Trophoblast cell (in vitro differentiated cells and primary cell): ENCODE measurements at regions not wholly inside any gene's neighbourhood (a gene's known extent, or its start where the extent isn't known, plus 50 kb on each side); places are given as distances from the start of the nearest gene placed in this dataset.
"Not testable (repeated sequence)": the region's sequence is repeated elsewhere in the genome, so short reads cannot be mapped to it uniquely, and the experiment has no call there.

Experiments
- DNase-seq, 2 donors: peaks; one replicate each; pipeline ENCODE4 v3.0.0-alpha.2; 2016
- H2AFZ ChIP-seq: 2 replicates; pipeline ENCODE4 v1.6.1; 2013; ENCODE audit warnings: low read length, moderate library complexity, mild to moderate bottlenecking; ENCODE audit not compliant: insufficient read depth, poor library complexity
- H2AK5ac ChIP-seq: 2 replicates; pipeline ENCODE4 v1.6.1; 2013; ENCODE audit warnings: mild to moderate bottlenecking, low read length
- H2BK120ac ChIP-seq: 2 replicates; pipeline ENCODE4 v1.6.1; 2013; ENCODE audit warnings: low read length, mild to moderate bottlenecking, moderate library complexity; ENCODE audit not compliant: insufficient read depth, poor library complexity
- H2BK12ac ChIP-seq: 2 replicates; pipeline ENCODE4 v1.6.1; 2013; ENCODE audit warnings: mild to moderate bottlenecking, low read length, moderate library complexity
- H2BK5ac ChIP-seq: 2 replicates; pipeline ENCODE4 v1.6.1; 2013; ENCODE audit warnings: low read length, low read depth, moderate library complexity, mild to moderate bottlenecking; ENCODE audit not compliant: poor library complexity
- H3K14ac ChIP-seq: 2 replicates; pipeline ENCODE4 v1.6.1; 2013; ENCODE audit warnings: mild to moderate bottlenecking, low read length
- H3K18ac ChIP-seq: 2 replicates; pipeline ENCODE4 v1.6.1; 2013; ENCODE audit warnings: mild to moderate bottlenecking, low read length
- H3K23ac ChIP-seq: 2 replicates; pipeline ENCODE4 v1.6.1; 2013; ENCODE audit warnings: low read length
- H3K27ac ChIP-seq: 2 replicates; pipeline ENCODE4 v1.5.1; 2013; ENCODE audit warnings: low read depth, mild to moderate bottlenecking, inconsistent platforms, low read length, moderate library complexity
- H3K27me3 ChIP-seq: 2 replicates; pipeline ENCODE4 v1.6.1; 2013; ENCODE audit warnings: inconsistent platforms, mild to moderate bottlenecking, low read length, moderate library complexity; ENCODE audit not compliant: insufficient read depth
- H3K36me3 ChIP-seq, 2 experiments: 1 replicate in 1 of 2; 2 replicates in 1 of 2; pipeline ENCODE4 v1.6.1; 2013; ENCODE audit warnings: low read length in 2 of 2, mild to moderate bottlenecking in 2 of 2, moderate library complexity in 1 of 2; ENCODE audit not compliant: insufficient read depth in 2 of 2, control insufficient read depth in 1 of 2
- H3K4ac ChIP-seq: 2 replicates; pipeline ENCODE4 v1.6.1; 2013; ENCODE audit warnings: low read depth, mild to moderate bottlenecking, low read length, moderate library complexity
- H3K4me1 ChIP-seq, 2 experiments: 1 replicate in 1 of 2; 2 replicates in 1 of 2; pipeline ENCODE4 v1.6.1; 2013; ENCODE audit warnings: low read length in 2 of 2, mild to moderate bottlenecking in 2 of 2, moderate library complexity in 1 of 2; ENCODE audit not compliant: insufficient read depth in 2 of 2, control insufficient read depth in 1 of 2
- H3K4me2 ChIP-seq: 2 replicates; pipeline ENCODE4 v1.6.1; 2013; ENCODE audit warnings: inconsistent platforms, mild to moderate bottlenecking, low read length, moderate library complexity
- H3K4me3 ChIP-seq: 2 replicates; pipeline ENCODE4 v1.5.1; 2013; ENCODE audit warnings: mild to moderate bottlenecking, low read depth, low read length, inconsistent platforms
- H3K79me1 ChIP-seq: one replicate; pipeline ENCODE4 v1.6.1; 2013; ENCODE audit warnings: low read length
- H3K79me2 ChIP-seq: 2 replicates; pipeline ENCODE4 v1.6.1; 2013; ENCODE audit warnings: low read length, mild to moderate bottlenecking; ENCODE audit not compliant: control insufficient read depth, insufficient read depth, poor library complexity
- H3K9ac ChIP-seq: 2 replicates; pipeline ENCODE4 v1.6.1; 2013; ENCODE audit warnings: mild to moderate bottlenecking, low read length
- H3K9me3 ChIP-seq: 2 replicates; pipeline ENCODE4 v1.6.1; 2013; ENCODE audit warnings: low read depth, mild to moderate bottlenecking, control low read depth, inconsistent platforms, low read length; ENCODE audit not compliant: insufficient read depth
- H4K12ac ChIP-seq: 2 replicates; pipeline ENCODE4 v1.6.1; 2013; ENCODE audit warnings: low read depth, mild to moderate bottlenecking, low read length, moderate library complexity
- H4K8ac ChIP-seq: 2 replicates; pipeline ENCODE4 v1.6.1; 2013; ENCODE audit warnings: low read depth, mild to moderate bottlenecking, low read length, moderate library complexity
- H4K91ac ChIP-seq: one replicate; pipeline ENCODE4 v1.6.1; 2013; ENCODE audit warnings: low read depth, mild to moderate bottlenecking, low read length, moderate library complexity
- WGBS: extraction: QIAGEN DNeasy Blood & Tissue Kit; methylation state at CpG from one replicate; pipeline ENCODE4 v1.1.7; 2013; ENCODE audit warnings: missing lambda C conversion rate; ENCODE audit not compliant: insufficient read length, insufficient coverage; ENCODE audit errors: extremely low coverage; 5-methylcytosine and 5-hydroxymethylcytosine counted together

DNA sequence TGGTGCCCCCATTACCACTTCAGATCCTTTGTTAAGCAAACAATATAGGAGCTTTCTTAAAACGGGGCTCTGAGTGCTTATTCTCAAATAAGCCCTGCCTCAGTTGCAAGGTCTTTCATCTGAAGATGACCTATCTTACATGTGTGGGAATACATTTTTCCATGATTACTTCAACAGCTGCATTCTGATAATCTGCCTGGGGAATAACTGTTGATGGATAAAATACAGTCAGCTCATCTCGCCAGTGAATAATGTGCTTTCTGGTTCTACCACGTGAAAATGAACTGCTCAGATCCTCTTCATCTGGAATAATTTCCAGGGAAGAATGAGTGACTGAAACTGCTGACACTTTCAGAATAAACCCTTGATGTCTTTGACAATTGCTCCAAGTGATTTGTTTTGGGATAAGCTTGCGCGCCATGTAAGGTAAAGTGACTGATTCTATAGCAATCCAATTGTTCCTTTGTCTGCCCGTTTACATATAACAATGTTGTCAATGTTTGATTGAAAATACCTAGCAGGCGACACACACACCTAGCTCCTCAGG is 161.3 kb downstream of the RTL9 start:
- H3K18ac ChIP-seq: no peak overlapping the region
- H2AK5ac ChIP-seq: no peak overlapping the region
- H3K9ac ChIP-seq: no peak overlapping the region
- H3K79me1 ChIP-seq: no peaks in the 10 kb centered on the region
- no peaks in the 10 kb centered on the region for H3K4me1 ChIP-seq
- H4K8ac ChIP-seq: no peak overlapping the region
- H3K4me2 ChIP-seq: no peak overlapping the region
- H3K9me3 ChIP-seq: no peaks in the 10 kb centered on the region
- H3K27me3 ChIP-seq: no peaks in the 10 kb centered on the region
- DNase-seq: no peak
- H3K36me3 ChIP-seq: no peaks in the 10 kb centered on the region
- no peak overlapping the region for H2AFZ ChIP-seq
- WGBS: no CpG with 5 or more reads among the region's 7 CpGs
- H2BK5ac ChIP-seq: no peak overlapping the region
- no peak overlapping the region for H3K4me3 ChIP-seq
- H4K91ac ChIP-seq: no peak overlapping the region
- H2BK120ac ChIP-seq: no peak overlapping the region
- no peak overlapping the region for H3K4ac ChIP-seq
- no peak overlapping the region for H4K12ac ChIP-seq
- H3K14ac ChIP-seq: no peak overlapping the region
- H2BK12ac ChIP-seq: no peak overlapping the region
- no peak overlapping the region for H3K27ac ChIP-seq
- H3K79me2 ChIP-seq: no peaks in the 10 kb centered on the region
- no peak overlapping the region for H3K23ac ChIP-seq

GRCh38 chrX:110520652-110521051 is 162.0 kb downstream of the RTL9 start:
- not testable (repeated sequence) for H2AFZ ChIP-seq, H3K36me3 ChIP-seq, H3K79me2 ChIP-seq, H3K9ac ChIP-seq, H3K79me1 ChIP-seq, H3K4ac ChIP-seq, H3K27ac ChIP-seq, H3K14ac ChIP-seq, H2BK5ac ChIP-seq, H3K18ac ChIP-seq, H2BK120ac ChIP-seq, H3K27me3 ChIP-seq, H3K4me1 ChIP-seq, DNase-seq, H3K4me3 ChIP-seq, H4K12ac ChIP-seq, H4K91ac ChIP-seq, H2BK12ac ChIP-seq, H2AK5ac ChIP-seq, H4K8ac ChIP-seq, H3K4me2 ChIP-seq, H3K23ac ChIP-seq, H3K9me3 ChIP-seq
- WGBS: no CpG with 5 or more reads among the region's 13 CpGs

DNA sequence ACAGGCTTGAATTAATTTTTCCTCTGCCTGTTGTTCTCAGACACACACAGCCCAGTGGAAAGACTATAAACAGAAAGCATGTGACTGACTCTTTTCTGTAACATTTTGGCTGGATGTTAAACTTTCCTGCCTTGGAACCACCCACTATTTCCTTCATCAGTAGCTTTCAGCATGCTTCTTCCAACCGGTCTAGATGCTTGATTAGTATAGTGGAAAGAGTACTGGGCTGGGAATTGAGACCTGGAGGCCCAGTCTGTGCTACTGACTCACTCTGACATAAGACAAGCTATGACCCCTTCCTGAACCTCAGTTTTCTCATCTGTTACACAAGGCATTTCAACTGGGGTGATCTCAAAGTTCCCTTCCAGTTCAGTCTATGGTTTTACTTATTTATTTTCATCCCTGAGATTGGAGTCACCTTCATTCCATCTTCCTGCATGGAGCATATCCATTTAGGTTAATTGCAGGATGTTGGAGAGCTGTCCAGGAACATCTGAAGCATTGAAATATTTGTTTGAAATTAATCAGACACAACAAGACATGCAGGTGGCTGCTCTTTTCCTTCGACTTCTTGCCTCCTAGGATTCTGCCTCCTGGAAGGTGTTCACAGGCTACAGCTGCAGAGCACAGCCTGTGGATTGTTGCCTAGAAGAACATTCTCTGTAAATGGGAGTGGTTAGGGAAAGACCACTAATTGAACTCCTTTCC is 173.4 kb downstream of the RTL9 start:
- Histone ChIP-seq H3K79me2 (no peaks in the 10 kb centered on the region), H3K9ac (no peak overlapping the region)
- WGBS: no CpG with 5 or more reads among the region's 2 CpGs

DNA sequence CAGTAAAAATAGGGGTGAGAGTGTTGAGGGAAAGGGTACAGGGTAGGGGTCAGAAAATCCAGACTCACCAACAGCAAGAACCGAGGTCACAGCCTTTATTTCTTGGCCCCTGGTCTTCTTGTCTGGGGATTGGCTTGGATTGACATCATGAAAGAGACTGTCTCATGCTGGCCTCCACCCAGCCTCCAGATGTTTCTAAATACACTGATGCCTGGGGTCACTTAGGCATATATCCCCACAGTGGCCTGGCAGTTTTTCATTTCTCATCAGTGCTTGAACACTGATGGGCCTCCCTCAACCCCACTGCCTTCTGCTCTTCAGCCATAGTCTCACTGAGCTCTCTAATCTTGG is 173.9 kb downstream of the RTL9 start:
- Histone ChIP-seq H3K4me1 (no peaks in the 10 kb centered on the region), H2AK5ac (no peak overlapping the region), H3K9ac (no peak overlapping the region), H3K27ac (no peak overlapping the region), H3K36me3 (no peaks in the 10 kb centered on the region), H2BK12ac (no peak overlapping the region), H4K91ac (no peak overlapping the region), H4K12ac (no peak overlapping the region), H2AFZ (no peak overlapping the region), H3K4ac (no peak overlapping the region), H3K4me3 (no peak overlapping the region), H3K4me2 (no peak overlapping the region), H3K27me3 (no peaks in the 10 kb centered on the region), H4K8ac (no peak overlapping the region), H3K79me1 (no peaks in the 10 kb centered on the region), H3K18ac (no peak overlapping the region), H3K79me2 (no peaks in the 10 kb centered on the region), H3K23ac (no peak overlapping the region), H3K9me3 (no peaks in the 10 kb centered on the region), H2BK120ac (no peak overlapping the region), H2BK5ac (no peak overlapping the region), H3K14ac (no peak overlapping the region)
- no peak for DNase-seq
- WGBS: no CpG with 5 or more reads among the region's 1 CpG

More for the DNA sequence above, 173.4 kb downstream of the RTL9 start:
- Histone ChIP-seq H4K8ac (no peak overlapping the region), H2BK120ac (no peak overlapping the region), H3K4me2 (no peak overlapping the region), H2AK5ac (no peak overlapping the region), H4K91ac (no peak overlapping the region), H2BK12ac (no peak overlapping the region), H4K12ac (no peak overlapping the region), H3K36me3 (no peaks in the 10 kb centered on the region), H3K4me3 (no peak overlapping the region), H3K27me3 (no peaks in the 10 kb centered on the region), H3K4ac (no peak overlapping the region), H3K4me1 (no peaks in the 10 kb centered on the region), H3K9me3 (no peaks in the 10 kb centered on the region), H2AFZ (no peak overlapping the region), H3K18ac (no peak overlapping the region), H3K23ac (no peak overlapping the region), H2BK5ac (no peak overlapping the region), H3K27ac (no peak overlapping the region), H3K14ac (no peak overlapping the region), H3K79me1 (no peaks in the 10 kb centered on the region)
- DNase-seq: no peak
